B cell (primary cell): ENCODE measurements at regions not wholly inside any gene's neighbourhood (a gene's known extent, or its start where the extent isn't known, plus 50 kb on each side); places are given as distances from the start of the nearest gene placed in this dataset.

Experiments
- ATAC-seq: fragments of 200-7000 bp; cut with Tn5 transposase; one replicate; pipeline ENCODE4 v1.10.0; 2021; ENCODE audit warnings: low read depth, mild to moderate bottlenecking, moderate number of reproducible peaks, moderate library complexity
- CTCF ChIA-PET: fragments of 350-600 bp; sonication (Branson Sonifier 250); formaldehyde crosslinking; loops from one replicate; lab custom pipeline; 2021; ENCODE audit warnings: antibody characterized with exemption, inconsistent platforms; lab: Charles Lee
- POLR2A ChIA-PET: fragments of 350-600 bp; sonication (Branson Sonifier 250); formaldehyde crosslinking; loops from one replicate; lab custom pipeline; 2021; ENCODE audit warnings: antibody characterized with exemption; lab: Charles Lee
- DNase-seq: peaks from one replicate; pipeline ENCODE4 v3.0.0; 2013
- H2AFZ ChIP-seq: 2 replicates; pipeline ENCODE4 v1.6.1; 2012; ENCODE audit warnings: mild to moderate bottlenecking, low read depth, low read length; ENCODE audit not compliant: insufficient read depth, poor library complexity, severe bottlenecking
- H3K27ac ChIP-seq, 2 donors: 1 replicate in 1 of 2; 2 replicates in 1 of 2; pipeline ENCODE4 v1.5.1; 2012 to 2013; ENCODE audit warnings: low read length in 2 of 2, mild to moderate bottlenecking in 2 of 2, moderate library complexity in 1 of 2
- H3K27me3 ChIP-seq, 4 experiments: fragments of 200-600 bp in 1 of 4; sonication (generic) in 1 of 4; replicated peaks in 1 of 4; 1 replicate in 2 of 4; 2 replicates in 2 of 4; pipeline versions ENCODE4 v1.6.1 to v1.7.0; 2013 to 2016; ENCODE audit warnings: low read length in 3 of 4, mild to moderate bottlenecking in 2 of 4, mixed read lengths in 1 of 4, moderate library complexity in 1 of 4; ENCODE audit not compliant: insufficient read depth in 4 of 4, control insufficient read depth in 3 of 4; ENCODE audit errors: control extremely low read depth in 1 of 4
- H3K36me3 ChIP-seq, 2 experiments: replicated peaks in 1 of 2; 1 replicate in 1 of 2; 2 replicates in 1 of 2; pipeline versions ENCODE4 v1.6.1 to v1.7.1; 2013; ENCODE audit warnings: low read length in 1 of 2; ENCODE audit not compliant: insufficient read depth in 2 of 2, control insufficient read depth in 1 of 2; ENCODE audit errors: control extremely low read depth in 1 of 2, extremely low read depth in 1 of 2
- H3K4me1 ChIP-seq, 2 donors: fragments of 200-600 bp in 1 of 2; sonication (generic) in 1 of 2; 1 replicate in 1 of 2; 2 replicates in 1 of 2; pipeline versions ENCODE4 v1.5.1 to v1.6.1; 2013 to 2017; ENCODE audit warnings: low read length in 2 of 2; ENCODE audit not compliant: control insufficient read depth in 2 of 2, insufficient read depth in 2 of 2
- H3K4me2 ChIP-seq: replicated peaks from 2 replicates; pipeline ENCODE3; 2012; ENCODE audit warnings: mild to moderate bottlenecking, low read depth, low read length; ENCODE audit not compliant: poor library complexity, severe bottlenecking
- H3K4me3 ChIP-seq, 5 experiments: fragments of 200-600 bp in 1 of 5; sonication (generic) in 1 of 5; 1 replicate in 3 of 5; 2 replicates in 2 of 5; pipeline versions ENCODE4 v1.5.1 to v1.7.0; 2011 to 2016; ENCODE audit warnings: low read length in 4 of 5, mild to moderate bottlenecking in 4 of 5, low read depth in 2 of 5, control low read depth in 1 of 5, moderate library complexity in 1 of 5; ENCODE audit not compliant: insufficient read depth in 1 of 5; ENCODE audit errors: control extremely low read depth in 1 of 5, extremely low read depth in 1 of 5
- H3K79me2 ChIP-seq: fragments of 200-600 bp; sonication (generic); one replicate; pipeline ENCODE4 v1.6.0; 2016; ENCODE audit warnings: low read length; ENCODE audit not compliant: control insufficient read depth, insufficient read depth
- H3K9ac ChIP-seq: fragments of 200-600 bp; sonication (generic); 2 replicates; pipeline ENCODE4 v1.6.1; 2017; ENCODE audit warnings: mild to moderate bottlenecking, low read length, moderate library complexity
- H3K9me3 ChIP-seq, 3 donors: one replicate each; pipeline versions ENCODE4 v1.6.1 to v1.7.1; 2013; ENCODE audit warnings: low read length in 2 of 3; ENCODE audit not compliant: control insufficient read depth in 2 of 3, insufficient read depth in 1 of 3; ENCODE audit errors: control extremely low read depth in 1 of 3
- H4K20me1 ChIP-seq: 2 replicates; pipeline ENCODE4 v1.6.0; 2012; ENCODE audit warnings: mild to moderate bottlenecking, low read length; ENCODE audit not compliant: insufficient read depth, control insufficient read depth, poor library complexity, severe bottlenecking
- H3K27ac Mint-ChIP-seq: one replicate; pipeline ENCODE4 v1.8.0; 2021; ENCODE audit warnings: mixed read lengths
- H3K27me3 Mint-ChIP-seq: one replicate; pipeline ENCODE4 v1.8.0; 2021; ENCODE audit warnings: mixed read lengths
- H3K4me1 Mint-ChIP-seq: one replicate; pipeline ENCODE4 v1.8.0; 2021; ENCODE audit warnings: mixed read lengths
- H3K4me3 Mint-ChIP-seq: one replicate; pipeline ENCODE4 v1.8.0; 2021; ENCODE audit warnings: mixed read lengths
- H3K9me3 Mint-ChIP-seq: one replicate; pipeline ENCODE4 v1.8.0; 2022; ENCODE audit warnings: mixed read lengths; ENCODE audit not compliant: insufficient read depth
- CTCF ChIP-seq: fragments of 200-600 bp; IDR thresholded peaks from one replicate; pipeline ENCODE4 v1.8.0; 2022; ENCODE audit warnings: antibody characterized with exemption, mild to moderate bottlenecking
- EZH2 ChIP-seq: IDR thresholded peaks from 2 replicates; pipeline ENCODE4 v1.6.1; 2012; ENCODE audit warnings: borderline replicate concordance, low read depth, mild to moderate bottlenecking, moderate library complexity, low read length; ENCODE audit not compliant: insufficient read depth, poor library complexity, severe bottlenecking
- WGBS: methylation state at CpG from one replicate; pipeline ENCODE4 v1.1.5; 2013; ENCODE audit warnings: missing lambda C conversion rate; ENCODE audit not compliant: insufficient coverage; 5-methylcytosine and 5-hydroxymethylcytosine counted together
- intact Hi-C: fragments of 100-400 bp; cut with micrococcal nuclease; formaldehyde crosslinking; loops from one replicate; pipeline ENCODE4 v1.10.0; 2022

- Histone ChIP-seq H3K27ac (no peak overlapping the region), H3K79me2 (no peaks in the 10 kb centered on the region), H3K4me3 (no peak overlapping the region), H3K4me2 (no peak overlapping the region), H3K9ac (no peak overlapping the region), H3K27me3 (no peaks in the 10 kb centered on the region), H4K20me1 (no peaks in the 10 kb centered on the region), H3K4me1 (no peaks in the 10 kb centered on the region), H3K9me3 (peaks cover 0 to 7% (median 1%) of the 10 kb centered on the region in 3 donors), H3K36me3 (no peaks in the 10 kb centered on the region), H2AFZ (no peak overlapping the region)
- Mint-ChIP-seq H3K27me3 (no peaks in the 10 kb centered on the region), H3K4me1 (no peaks in the 10 kb centered on the region), H3K4me3 (no peak overlapping the region), H3K27ac (no peak overlapping the region), H3K9me3 (peaks cover 8% of the 10 kb centered on the region)
- ChIA-PET POLR2A (no interaction called here), CTCF (no interaction called here)
- DNase-seq (no peak), ATAC-seq (no peak)
- intact Hi-C loops: no loop called here
- TF ChIP-seq EZH2 (no peak), CTCF (no peak)
- no CpG with 5 or more reads among the region's 2 CpGs for WGBS
Observed at GRCh38 chr5:44178414-44178813, 210.8 kb downstream of the FGF10 start.

GRCh38 chr5:44167540-44167939 is 221.7 kb downstream of the FGF10 start:
- Histone ChIP-seq H3K27ac (no peak overlapping the region), H2AFZ (no peak overlapping the region), H3K4me3 (no peak overlapping the region), H3K36me3 (no peaks in the 10 kb centered on the region), H4K20me1 (no peaks in the 10 kb centered on the region), H3K9ac (no peak overlapping the region), H3K9me3 (peaks cover 0 to 18% (median 1%) of the 10 kb centered on the region in 3 donors), H3K27me3 (no peaks in the 10 kb centered on the region), H3K79me2 (no peaks in the 10 kb centered on the region), H3K4me1 (no peaks in the 10 kb centered on the region), H3K4me2 (no peak overlapping the region)
- TF ChIP-seq EZH2 (no peak), CTCF (no peak)
- DNase-seq (no peak), ATAC-seq (no peak)
- intact Hi-C loops: no loop called here
- no peaks in the 10 kb centered on the region for H3K27me3 Mint-ChIP-seq
- peaks cover 13% of the 10 kb centered on the region for H3K9me3 Mint-ChIP-seq
- no peak overlapping the region for H3K27ac Mint-ChIP-seq
- no peaks in the 10 kb centered on the region for H3K4me1 Mint-ChIP-seq
- H3K4me3 Mint-ChIP-seq: no peak overlapping the region
- ChIA-PET CTCF (no interaction called here), POLR2A (no interaction called here)
